ENCODE measurements at regions not wholly inside any gene's neighbourhood (a gene's known extent, or its start where the extent isn't known, plus 50 kb on each side); places are given as distances from the start of the nearest gene placed in this dataset.

DNA sequence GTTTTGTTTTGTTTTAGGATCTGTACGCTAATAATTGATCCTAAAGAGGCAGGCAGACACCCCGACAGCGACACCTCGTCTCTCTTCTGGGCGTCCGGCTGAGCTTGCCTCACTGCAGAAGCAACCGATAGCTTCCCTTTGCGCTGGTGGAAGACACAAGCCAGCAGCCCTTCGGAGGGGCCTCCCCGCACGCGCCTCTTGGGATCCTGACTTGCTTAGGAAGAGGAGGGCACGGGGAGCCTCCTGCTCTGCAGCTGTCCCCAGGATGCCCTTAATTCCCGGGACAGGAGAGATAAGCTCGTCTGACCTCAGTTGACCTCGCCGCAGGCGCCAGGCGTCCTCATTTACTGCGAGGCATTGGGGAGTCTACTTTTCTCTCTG is 94.0 kb downstream of the CD83 start:
- no peak for TF ChIP-seq POLR2A (IDR thresholded peaks at IDR 0.05)
- TF ChIP-seq, protein P1, sequence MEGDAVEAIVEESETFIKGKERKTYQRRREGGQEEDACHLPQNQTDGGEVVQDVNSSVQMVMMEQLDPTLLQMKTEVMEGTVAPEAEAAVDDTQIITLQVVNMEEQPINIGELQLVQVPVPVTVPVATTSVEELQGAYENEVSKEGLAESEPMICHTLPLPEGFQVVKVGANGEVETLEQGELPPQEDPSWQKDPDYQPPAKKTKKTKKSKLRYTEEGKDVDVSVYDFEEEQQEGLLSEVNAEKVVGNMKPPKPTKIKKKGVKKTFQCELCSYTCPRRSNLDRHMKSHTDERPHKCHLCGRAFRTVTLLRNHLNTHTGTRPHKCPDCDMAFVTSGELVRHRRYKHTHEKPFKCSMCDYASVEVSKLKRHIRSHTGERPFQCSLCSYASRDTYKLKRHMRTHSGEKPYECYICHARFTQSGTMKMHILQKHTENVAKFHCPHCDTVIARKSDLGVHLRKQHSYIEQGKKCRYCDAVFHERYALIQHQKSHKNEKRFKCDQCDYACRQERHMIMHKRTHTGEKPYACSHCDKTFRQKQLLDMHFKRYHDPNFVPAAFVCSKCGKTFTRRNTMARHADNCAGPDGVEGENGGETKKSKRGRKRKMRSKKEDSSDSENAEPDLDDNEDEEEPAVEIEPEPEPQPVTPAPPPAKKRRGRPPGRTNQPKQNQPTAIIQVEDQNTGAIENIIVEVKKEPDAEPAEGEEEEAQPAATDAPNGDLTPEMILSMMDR (IDR thresholded peaks at IDR 0.05): no peak

Measured in body of pancreas (tissue), 4 donors.